NT2/D1 (cell line): ENCODE measurements at regions not wholly inside any gene's neighbourhood (a gene's known extent, or its start where the extent isn't known, plus 50 kb on each side); places are given as distances from the start of the nearest gene placed in this dataset.

Source experiments
- DNase-seq: peaks from one replicate; pipeline ENCODE4 v3.0.0-alpha.2; 2011; ENCODE audit warnings: low read depth, low spot score
- H3K27me3 ChIP-seq: 2 replicates; pipeline ENCODE4 v1.6.0; 2011; ENCODE audit warnings: mild to moderate bottlenecking; ENCODE audit not compliant: insufficient read length, insufficient read depth
- H3K36me3 ChIP-seq: 2 replicates; pipeline ENCODE4 v1.6.1; 2011; ENCODE audit warnings: mild to moderate bottlenecking, low read length, mixed read lengths; ENCODE audit not compliant: insufficient read depth, insufficient read length
- H3K4me1 ChIP-seq: 2 replicates; pipeline ENCODE4 v1.5.1; 2011; ENCODE audit not compliant: insufficient read depth, insufficient read length
- H3K4me3 ChIP-seq: 2 replicates; pipeline ENCODE4 v1.5.1; 2011; ENCODE audit warnings: low read depth; ENCODE audit not compliant: insufficient read length
- H3K9ac ChIP-seq: 2 replicates; pipeline ENCODE4 v1.6.0; 2011; ENCODE audit warnings: low read depth; ENCODE audit not compliant: insufficient read length
- H3K9me3 ChIP-seq: 2 replicates; pipeline ENCODE4 v1.5.1; 2011; ENCODE audit warnings: mild to moderate bottlenecking, low read length; ENCODE audit not compliant: insufficient read depth
- SUZ12 ChIP-seq: IDR thresholded peaks from 2 replicates; pipeline ENCODE4 v1.6.1; 2011; ENCODE audit not compliant: insufficient read length, insufficient read depth; ENCODE audit errors: extremely low read depth
- YY1 ChIP-seq: IDR thresholded peaks from 2 replicates; pipeline ENCODE4 v1.6.1; 2011; ENCODE audit not compliant: insufficient read length, insufficient read depth
- ZNF274 ChIP-seq: IDR thresholded peaks from 2 replicates; pipeline ENCODE4 v1.6.1; 2011; ENCODE audit warnings: mild to moderate bottlenecking, low read depth, low read length

DNA sequence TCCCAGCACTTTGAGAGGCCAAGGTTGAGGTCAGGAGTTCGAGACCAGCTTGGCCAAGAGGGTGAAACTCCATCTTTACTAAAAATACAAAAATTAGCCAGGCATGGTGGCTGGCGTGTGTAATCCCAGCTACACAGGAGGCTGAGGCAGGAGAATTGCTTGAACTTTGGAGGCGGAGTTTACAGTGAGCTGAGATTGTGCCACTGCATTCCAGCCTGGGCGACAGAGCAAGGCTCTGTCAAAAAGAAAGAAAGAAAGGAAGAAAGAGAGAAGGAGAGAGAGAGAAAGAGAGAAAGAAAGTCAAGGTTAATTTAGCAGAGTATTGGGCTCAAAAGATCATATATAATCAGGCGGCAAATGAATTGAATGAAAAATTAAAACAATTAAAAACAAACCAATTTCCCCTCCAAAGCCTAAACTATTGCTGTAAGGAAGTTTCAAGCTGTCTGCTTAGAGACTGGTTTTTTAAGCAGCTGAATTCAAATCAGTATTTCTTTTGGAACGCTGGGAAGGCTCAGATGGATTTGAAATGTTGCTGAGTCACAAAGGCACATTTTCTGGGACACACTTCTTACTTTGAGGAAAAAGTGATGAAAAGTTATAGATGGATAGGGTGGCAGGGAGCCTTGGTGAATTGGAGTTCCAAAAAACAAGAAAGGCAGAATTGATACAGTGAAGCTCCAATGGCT lies 81.3 kb upstream of the BHLHE40 start:
- no peaks in the 10 kb centered on the region for H3K9me3 ChIP-seq
- no peaks in the 10 kb centered on the region for H3K36me3 ChIP-seq
- H3K4me3 ChIP-seq, result no peak overlapping the region
- H3K4me1 ChIP-seq, result no peaks in the 10 kb centered on the region
- DNase-seq, result no peak
- no peaks in the 10 kb centered on the region for H3K27me3 ChIP-seq
- TF ChIP-seq SUZ12, result no peak
- TF ChIP-seq ZNF274, result no peak
- TF ChIP-seq YY1, result no peak
- no peak overlapping the region for H3K9ac ChIP-seq

GRCh38 chr3:4898454-4899313 lies 80.6 kb upstream of the BHLHE40 start:
- H3K9ac ChIP-seq, result no peak overlapping the region
- H3K36me3 ChIP-seq, result no peaks in the 10 kb centered on the region
- no peak overlapping the region for H3K4me3 ChIP-seq
- no peaks in the 10 kb centered on the region for H3K9me3 ChIP-seq
- H3K4me1 ChIP-seq, result no peaks in the 10 kb centered on the region
- no peaks in the 10 kb centered on the region for H3K27me3 ChIP-seq
- no peak for DNase-seq
- TF ChIP-seq SUZ12 (no peak), ZNF274 (no peak), YY1 (no peak)

DNA sequence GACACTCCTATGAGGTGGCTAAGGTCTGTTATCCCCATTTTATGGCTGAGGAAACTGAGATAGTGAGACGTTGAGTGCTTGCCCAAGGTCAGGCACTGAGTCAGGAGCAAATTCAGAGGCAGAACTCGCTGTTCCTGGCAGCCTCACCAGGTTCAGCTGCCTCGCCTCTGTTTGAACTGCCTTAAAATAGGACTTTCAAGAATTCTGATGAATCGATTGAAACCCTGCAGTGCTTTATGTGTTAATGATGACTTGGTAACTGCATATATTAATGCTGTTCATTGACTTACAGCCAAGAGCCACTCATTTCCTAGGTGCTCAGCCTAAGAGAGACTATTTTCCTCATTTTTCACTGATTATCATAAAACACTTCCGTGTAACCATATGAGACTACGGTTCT lies 79.5 kb upstream of the BHLHE40 start:
- Histone ChIP-seq H3K9ac (no peak overlapping the region), H3K4me3 (no peak overlapping the region)
- TF ChIP-seq SUZ12 (no peak), ZNF274 (no peak), YY1 (no peak)

GRCh38 chr3:4900298-4900697 lies 78.9 kb upstream of the BHLHE40 start:
- H3K36me3 ChIP-seq, result no peaks in the 10 kb centered on the region
- H3K9ac ChIP-seq, result no peak overlapping the region
- H3K4me3 ChIP-seq, result no peak overlapping the region
- TF ChIP-seq SUZ12 (no peak), ZNF274 (no peak)
- no peaks in the 10 kb centered on the region for H3K27me3 ChIP-seq
- H3K4me1 ChIP-seq, result no peaks in the 10 kb centered on the region
- DNase-seq, result no peak
- no peaks in the 10 kb centered on the region for H3K9me3 ChIP-seq

More for the DNA sequence above, 79.5 kb upstream of the BHLHE40 start:
- Histone ChIP-seq H3K9me3 (no peaks in the 10 kb centered on the region), H3K36me3 (no peaks in the 10 kb centered on the region), H3K4me1 (no peaks in the 10 kb centered on the region), H3K27me3 (no peaks in the 10 kb centered on the region)
- no peak for DNase-seq

GRCh38 chr3:4904811-4905695 lies 74.2 kb upstream of the BHLHE40 start:
- H3K36me3 ChIP-seq, result no peaks in the 10 kb centered on the region
- H3K27me3 ChIP-seq, result no peaks in the 10 kb centered on the region
- no peak for DNase-seq
- no peak overlapping the region for H3K4me3 ChIP-seq
- peaks cover 3% of the 10 kb centered on the region for H3K4me1 ChIP-seq
- no peaks in the 10 kb centered on the region for H3K9me3 ChIP-seq
- TF ChIP-seq YY1 (no peak), ZNF274 (no peak), SUZ12 (no peak)
- no peak overlapping the region for H3K9ac ChIP-seq

DNA sequence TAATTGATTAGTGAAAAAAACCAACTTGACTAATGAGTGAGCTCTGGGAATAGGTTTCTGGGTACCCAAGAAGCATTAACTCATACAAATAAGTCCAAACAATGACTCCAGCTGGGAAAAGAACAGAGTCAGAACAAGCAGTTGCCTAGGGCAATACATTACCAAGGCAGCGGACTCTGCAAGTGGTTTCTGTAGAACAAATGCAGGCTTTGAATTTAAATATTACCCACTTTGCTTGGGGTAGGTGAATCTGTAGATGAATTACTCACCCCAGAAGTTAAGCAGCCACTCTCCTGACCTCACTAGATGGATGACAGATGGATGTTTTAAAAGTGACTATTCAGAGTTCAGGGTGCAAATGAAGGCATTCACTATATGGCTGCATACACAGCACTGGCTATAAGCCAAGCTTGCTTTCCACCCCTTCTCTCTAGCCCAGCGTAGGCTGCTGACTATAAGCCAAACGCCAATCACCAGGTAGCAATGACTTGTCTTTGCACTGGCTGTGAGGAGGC lies 73.1 kb upstream of the BHLHE40 start:
- Histone ChIP-seq H3K36me3 (no peaks in the 10 kb centered on the region), H3K4me3 (no peak overlapping the region), H3K9me3 (no peaks in the 10 kb centered on the region), H3K9ac (no peak overlapping the region), H3K27me3 (no peaks in the 10 kb centered on the region), H3K4me1 (peaks cover 3% of the 10 kb centered on the region)
- TF ChIP-seq YY1 (no peak), ZNF274 (no peak), SUZ12 (no peak)
- DNase-seq, result peak; percentile 36

- Histone ChIP-seq H3K4me3 (no peak overlapping the region), H3K4me1 (peaks cover 3% of the 10 kb centered on the region)
These were observed 72.2 kb upstream of the BHLHE40 start for GRCh38 chr3:4907050-4907449.

More at GRCh38 chr3:4907050-4907449, 72.2 kb upstream of the BHLHE40 start:
- no peaks in the 10 kb centered on the region for H3K27me3 ChIP-seq
- no peaks in the 10 kb centered on the region for H3K9me3 ChIP-seq
- no peak for DNase-seq
- TF ChIP-seq YY1 (no peak), SUZ12 (no peak), ZNF274 (no peak)
- H3K36me3 ChIP-seq, result no peaks in the 10 kb centered on the region
- H3K9ac ChIP-seq, result no peak overlapping the region
